ENCODE measurements at regions not wholly inside any gene's neighbourhood (a gene's known extent, or its start where the extent isn't known, plus 50 kb on each side); places are given as distances from the start of the nearest gene placed in this dataset.

GRCh38 chr4:162874748-162875147 lies 291.9 kb downstream of the NAF1 start:
- Histone ChIP-seq H3K27ac (ENCODE audit: low read depth, low read length) (no peak overlapping the region), H3K9me2 (replicated peaks; ENCODE audit: insufficient read depth, low read length) (no peaks in the 10 kb centered on the region), H3F3A (ENCODE audit: insufficient read depth) (no peaks in the 10 kb centered on the region), H3K9me3 (ENCODE audit: insufficient read depth, low read length) (no peaks in the 10 kb centered on the region), H3K36me3 (ENCODE audit: low read length) (no peaks in the 10 kb centered on the region), H3K9ac (ENCODE audit: low read length) (no peak overlapping the region), H3K27me3 (ENCODE audit: low read length) (no peaks in the 10 kb centered on the region), H4K20me1 (ENCODE audit: low read depth, low read length) (no peaks in the 10 kb centered on the region), H3K4me2 (ENCODE audit: low read depth, low read length, poor library complexity, severe bottlenecking) (no peak overlapping the region), H3K4me3 (ENCODE audit: insufficient read depth, low read length, poor library complexity, severe bottlenecking) (no peak overlapping the region), H2AFZ (ENCODE audit: low read depth, low read length, severe bottlenecking) (no peak overlapping the region), H3K79me2 (ENCODE audit: insufficient read depth, low read length) (no peaks in the 10 kb centered on the region)
- no peak for TF ChIP-seq EZH2phosphoT487 (conservative IDR thresholded peaks at IDR 0.05; ENCODE audit: low read length)
- no peak for TF ChIP-seq CTCF (IDR thresholded peaks at IDR 0.05; ENCODE audit: insufficient read depth, low read length, poor library complexity, severe bottlenecking)

- no peak for TF ChIP-seq CTCF (IDR thresholded peaks at IDR 0.05; ENCODE audit: insufficient read depth, low read length, poor library complexity, severe bottlenecking)
- TF ChIP-seq EZH2phosphoT487 (conservative IDR thresholded peaks at IDR 0.05; ENCODE audit: low read length) = no peak
- H3K4me2 ChIP-seq (ENCODE audit: low read depth, low read length, poor library complexity, severe bottlenecking) = no peak overlapping the region
- H3K4me3 ChIP-seq (ENCODE audit: insufficient read depth, low read length, poor library complexity, severe bottlenecking) = no peak overlapping the region
- no peak overlapping the region for H3K27ac ChIP-seq (ENCODE audit: low read depth, low read length)
- no peaks in the 10 kb centered on the region for H4K20me1 ChIP-seq (ENCODE audit: low read depth, low read length)
- H3F3A ChIP-seq (ENCODE audit: insufficient read depth) = no peaks in the 10 kb centered on the region
- H3K27me3 ChIP-seq (ENCODE audit: low read length) = no peaks in the 10 kb centered on the region
- no peaks in the 10 kb centered on the region for H3K9me2 ChIP-seq (replicated peaks; ENCODE audit: insufficient read depth, low read length)
- H3K9me3 ChIP-seq (ENCODE audit: insufficient read depth, low read length) = no peaks in the 10 kb centered on the region
- no peak overlapping the region for H3K9ac ChIP-seq (ENCODE audit: low read length)
- H3K79me2 ChIP-seq (ENCODE audit: insufficient read depth, low read length) = no peaks in the 10 kb centered on the region
- no peaks in the 10 kb centered on the region for H3K36me3 ChIP-seq (ENCODE audit: low read length)
- H2AFZ ChIP-seq (ENCODE audit: low read depth, low read length, severe bottlenecking) = no peak overlapping the region
Measured at GRCh38 chr4:162871990-162872389, 294.7 kb downstream of the NAF1 start.

GRCh38 chr4:162869157-162869556 lies 297.5 kb downstream of the NAF1 start:
- Histone ChIP-seq H2AFZ (ENCODE audit: low read depth, low read length, severe bottlenecking) (no peak overlapping the region), H3F3A (ENCODE audit: insufficient read depth) (no peaks in the 10 kb centered on the region), H3K4me2 (ENCODE audit: low read depth, low read length, poor library complexity, severe bottlenecking) (no peak overlapping the region), H3K36me3 (ENCODE audit: low read length) (no peaks in the 10 kb centered on the region), H3K27me3 (ENCODE audit: low read length) (no peaks in the 10 kb centered on the region), H4K20me1 (ENCODE audit: low read depth, low read length) (no peaks in the 10 kb centered on the region), H3K4me3 (ENCODE audit: insufficient read depth, low read length, poor library complexity, severe bottlenecking) (no peak overlapping the region), H3K79me2 (ENCODE audit: insufficient read depth, low read length) (no peaks in the 10 kb centered on the region), H3K27ac (ENCODE audit: low read depth, low read length) (no peak overlapping the region), H3K9me3 (ENCODE audit: insufficient read depth, low read length) (no peaks in the 10 kb centered on the region), H3K9me2 (replicated peaks; ENCODE audit: insufficient read depth, low read length) (no peaks in the 10 kb centered on the region), H3K9ac (ENCODE audit: low read length) (no peak overlapping the region)
- no peak for TF ChIP-seq CTCF (IDR thresholded peaks at IDR 0.05; ENCODE audit: insufficient read depth, low read length, poor library complexity, severe bottlenecking)
- TF ChIP-seq EZH2phosphoT487 (conservative IDR thresholded peaks at IDR 0.05; ENCODE audit: low read length) = no peak

All from SU-DHL-6 (cell line).